GM12878 (cell line): ENCODE measurements at regions not wholly inside any gene's neighbourhood (a gene's known extent, or its start where the extent isn't known, plus 50 kb on each side); places are given as distances from the start of the nearest gene placed in this dataset.

Experiments used
- IKZF2 ChIP-seq, 2 experiments: fragments of 450-650 bp; IDR thresholded peaks; 2 replicates each; pipeline ENCODE4 v1.6.1; 2017; ENCODE audit warnings: mild to moderate bottlenecking in 2 of 2, moderate library complexity in 2 of 2
- TARDBP ChIP-seq: IDR thresholded peaks from 2 replicates; pipeline ENCODE4 v1.6.1; 2016; ENCODE audit warnings: borderline replicate concordance
- ZNF217 ChIP-seq: fragments of 450-650 bp; IDR thresholded peaks from 2 replicates; pipeline ENCODE4 v1.6.1; 2017; ENCODE audit warnings: antibody characterized with exemption, mild to moderate bottlenecking
- TF ChIP-seq, protein P1 (sequence below): IDR thresholded peaks from 2 replicates; pipeline ENCODE4 v1.6.1; 2012; ENCODE audit warnings: mild to moderate bottlenecking, low read depth, low read length
- TF ChIP-seq, protein P2 (sequence below): fragments of 450-650 bp; formaldehyde crosslinking; IDR thresholded peaks from 2 replicates; pipeline ENCODE4 v1.4.0; 2022; ENCODE audit warnings: mild to moderate bottlenecking, moderate library complexity
- TF ChIP-seq, protein P3 (sequence below): IDR thresholded peaks from 2 replicates; pipeline ENCODE4 v1.6.1; 2011; ENCODE audit warnings: mild to moderate bottlenecking, low read depth, low read length, moderate library complexity; ENCODE audit not compliant: insufficient replicate concordance

DNA sequence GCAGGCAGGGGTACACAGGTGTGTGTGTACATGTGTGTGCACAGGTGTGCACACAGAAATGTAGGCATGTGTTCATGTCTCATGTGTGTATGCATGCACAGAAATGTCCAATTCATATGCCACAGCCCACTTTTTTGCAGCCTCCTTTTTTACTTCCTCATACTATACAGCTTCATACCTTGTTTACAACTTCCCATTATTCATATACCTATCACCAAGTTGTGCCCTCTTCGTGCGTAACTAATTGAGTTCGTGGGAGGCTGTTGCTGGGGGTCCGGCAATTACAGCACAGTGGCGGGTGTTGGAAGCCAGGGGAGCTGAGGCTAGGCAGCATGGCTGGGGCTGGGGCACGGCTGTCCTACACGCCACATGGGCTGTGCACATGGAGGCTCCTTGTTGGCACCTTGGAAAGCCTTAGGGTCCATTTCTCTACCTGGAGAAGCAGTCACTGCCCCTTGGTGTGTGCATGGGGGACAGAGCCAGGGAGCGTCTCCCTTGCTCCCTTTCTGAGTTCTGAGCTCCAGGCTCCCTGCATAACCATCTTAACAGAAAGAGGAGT is 266.7 kb downstream of the ENGASE start (continued):
- TF ChIP-seq, protein P1, sequence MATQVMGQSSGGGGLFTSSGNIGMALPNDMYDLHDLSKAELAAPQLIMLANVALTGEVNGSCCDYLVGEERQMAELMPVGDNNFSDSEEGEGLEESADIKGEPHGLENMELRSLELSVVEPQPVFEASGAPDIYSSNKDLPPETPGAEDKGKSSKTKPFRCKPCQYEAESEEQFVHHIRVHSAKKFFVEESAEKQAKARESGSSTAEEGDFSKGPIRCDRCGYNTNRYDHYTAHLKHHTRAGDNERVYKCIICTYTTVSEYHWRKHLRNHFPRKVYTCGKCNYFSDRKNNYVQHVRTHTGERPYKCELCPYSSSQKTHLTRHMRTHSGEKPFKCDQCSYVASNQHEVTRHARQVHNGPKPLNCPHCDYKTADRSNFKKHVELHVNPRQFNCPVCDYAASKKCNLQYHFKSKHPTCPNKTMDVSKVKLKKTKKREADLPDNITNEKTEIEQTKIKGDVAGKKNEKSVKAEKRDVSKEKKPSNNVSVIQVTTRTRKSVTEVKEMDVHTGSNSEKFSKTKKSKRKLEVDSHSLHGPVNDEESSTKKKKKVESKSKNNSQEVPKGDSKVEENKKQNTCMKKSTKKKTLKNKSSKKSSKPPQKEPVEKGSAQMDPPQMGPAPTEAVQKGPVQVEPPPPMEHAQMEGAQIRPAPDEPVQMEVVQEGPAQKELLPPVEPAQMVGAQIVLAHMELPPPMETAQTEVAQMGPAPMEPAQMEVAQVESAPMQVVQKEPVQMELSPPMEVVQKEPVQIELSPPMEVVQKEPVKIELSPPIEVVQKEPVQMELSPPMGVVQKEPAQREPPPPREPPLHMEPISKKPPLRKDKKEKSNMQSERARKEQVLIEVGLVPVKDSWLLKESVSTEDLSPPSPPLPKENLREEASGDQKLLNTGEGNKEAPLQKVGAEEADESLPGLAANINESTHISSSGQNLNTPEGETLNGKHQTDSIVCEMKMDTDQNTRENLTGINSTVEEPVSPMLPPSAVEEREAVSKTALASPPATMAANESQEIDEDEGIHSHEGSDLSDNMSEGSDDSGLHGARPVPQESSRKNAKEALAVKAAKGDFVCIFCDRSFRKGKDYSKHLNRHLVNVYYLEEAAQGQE: no peak
- no peak for TF ChIP-seq TARDBP
- TF ChIP-seq, protein P2, sequence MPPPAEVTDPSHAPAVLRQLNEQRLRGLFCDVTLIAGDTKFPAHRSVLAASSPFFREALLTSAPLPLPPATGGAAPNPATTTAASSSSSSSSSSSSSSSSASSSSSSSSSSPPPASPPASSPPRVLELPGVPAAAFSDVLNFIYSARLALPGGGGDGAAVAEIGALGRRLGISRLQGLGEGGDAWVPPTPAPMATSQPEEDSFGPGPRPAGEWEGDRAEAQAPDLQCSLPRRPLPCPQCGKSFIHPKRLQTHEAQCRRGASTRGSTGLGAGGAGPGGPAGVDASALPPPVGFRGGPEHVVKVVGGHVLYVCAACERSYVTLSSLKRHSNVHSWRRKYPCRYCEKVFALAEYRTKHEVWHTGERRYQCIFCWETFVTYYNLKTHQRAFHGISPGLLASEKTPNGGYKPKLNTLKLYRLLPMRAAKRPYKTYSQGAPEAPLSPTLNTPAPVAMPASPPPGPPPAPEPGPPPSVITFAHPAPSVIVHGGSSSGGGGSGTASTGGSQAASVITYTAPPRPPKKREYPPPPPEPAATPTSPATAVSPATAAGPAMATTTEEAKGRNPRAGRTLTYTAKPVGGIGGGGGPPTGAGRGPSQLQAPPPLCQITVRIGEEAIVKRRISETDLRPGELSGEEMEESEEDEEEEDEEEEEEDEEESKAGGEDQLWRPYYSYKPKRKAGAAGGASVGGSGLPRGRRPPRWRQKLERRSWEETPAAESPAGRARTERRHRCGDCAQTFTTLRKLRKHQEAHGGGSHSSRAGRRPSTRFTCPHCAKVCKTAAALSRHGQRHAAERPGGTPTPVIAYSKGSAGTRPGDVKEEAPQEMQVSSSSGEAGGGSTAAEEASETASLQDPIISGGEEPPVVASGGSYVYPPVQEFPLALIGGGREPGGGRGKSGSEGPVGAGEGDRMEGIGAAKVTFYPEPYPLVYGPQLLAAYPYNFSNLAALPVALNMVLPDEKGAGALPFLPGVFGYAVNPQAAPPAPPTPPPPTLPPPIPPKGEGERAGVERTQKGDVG (CRISPR knock-in tag): no peak
- TF ChIP-seq, protein P3, sequence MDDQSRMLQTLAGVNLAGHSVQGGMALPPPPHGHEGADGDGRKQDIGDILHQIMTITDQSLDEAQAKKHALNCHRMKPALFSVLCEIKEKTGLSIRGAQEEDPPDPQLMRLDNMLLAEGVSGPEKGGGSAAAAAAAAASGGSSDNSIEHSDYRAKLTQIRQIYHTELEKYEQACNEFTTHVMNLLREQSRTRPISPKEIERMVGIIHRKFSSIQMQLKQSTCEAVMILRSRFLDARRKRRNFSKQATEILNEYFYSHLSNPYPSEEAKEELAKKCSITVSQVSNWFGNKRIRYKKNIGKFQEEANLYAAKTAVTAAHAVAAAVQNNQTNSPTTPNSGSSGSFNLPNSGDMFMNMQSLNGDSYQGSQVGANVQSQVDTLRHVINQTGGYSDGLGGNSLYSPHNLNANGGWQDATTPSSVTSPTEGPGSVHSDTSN: no peak
- 0 out of 4 replicates have a peak, but pooled peaks of 1 of the 2 experiments have one; percentile 8 for TF ChIP-seq IKZF2 (IDR thresholded peaks at IDR 0.05)
- TF ChIP-seq ZNF217: no peak
